ENCODE measurements at regions not wholly inside any gene's neighbourhood (a gene's known extent, or its start where the extent isn't known, plus 50 kb on each side); places are given as distances from the start of the nearest gene placed in this dataset.
A peak's percentile ranks its signal among the peaks of the same experiment; 100 is the strongest.

- Histone ChIP-seq H3K27ac (replicated peaks) (no peak overlapping the region), H3K4me3 (replicated peaks; ENCODE audit: insufficient read depth, low read length) (no peak overlapping the region), H3K27me3 (ENCODE audit: insufficient read depth, poor library complexity, severe bottlenecking) (peaks cover 4% of the 10 kb centered on the region)
- peak; percentile 19 for TF ChIP-seq CTCF (IDR thresholded peaks at IDR 0.05; ENCODE audit: insufficient read depth, low read length)
- no peak for TF ChIP-seq GABPA (IDR thresholded peaks at IDR 0.05; ENCODE audit: low read depth)
- no peak for DNase-seq (ENCODE audit: low read depth in 1 of 2, low spot score in 1 of 2)
These were observed 193.6 kb downstream of the MTCL1 start for GRCh38 chr18:8899000-8899399.

GRCh38 chr18:8900552-8900951 is 195.2 kb downstream of the MTCL1 start:
- H3K27ac ChIP-seq (replicated peaks): no peak overlapping the region
- peaks cover 2% of the 10 kb centered on the region for H3K27me3 ChIP-seq (ENCODE audit: insufficient read depth, poor library complexity, severe bottlenecking)
- TF ChIP-seq SPI1 (IDR thresholded peaks at IDR 0.05; ENCODE audit: borderline replicate concordance, low read depth): no peak
- no peak for TF ChIP-seq GABPA (IDR thresholded peaks at IDR 0.05; ENCODE audit: low read depth)
- TF ChIP-seq POLR2AphosphoS5 (IDR thresholded peaks at IDR 0.05; ENCODE audit: low read depth): no peak
- TF ChIP-seq CTCF (IDR thresholded peaks at IDR 0.05; ENCODE audit: insufficient read depth, low read length): no peak
- no peak for DNase-seq (ENCODE audit: low read depth in 1 of 2, low spot score in 1 of 2)
- no peak overlapping the region for H3K4me3 ChIP-seq (replicated peaks; ENCODE audit: insufficient read depth, low read length)

GRCh38 chr18:8901019-8901418 is 195.7 kb downstream of the MTCL1 start:
- no peak for DNase-seq (ENCODE audit: low read depth in 1 of 2, low spot score in 1 of 2)
- H3K27me3 ChIP-seq (ENCODE audit: insufficient read depth, poor library complexity, severe bottlenecking): peaks cover 2% of the 10 kb centered on the region
- H3K4me3 ChIP-seq (replicated peaks; ENCODE audit: insufficient read depth, low read length): no peak overlapping the region
- no peak overlapping the region for H3K27ac ChIP-seq (replicated peaks)
- TF ChIP-seq POLR2AphosphoS5 (IDR thresholded peaks at IDR 0.05; ENCODE audit: low read depth) (no peak), GABPA (IDR thresholded peaks at IDR 0.05; ENCODE audit: low read depth) (no peak), SPI1 (IDR thresholded peaks at IDR 0.05; ENCODE audit: borderline replicate concordance, low read depth) (no peak), CTCF (IDR thresholded peaks at IDR 0.05; ENCODE audit: insufficient read depth, low read length) (no peak), REST (IDR thresholded peaks at IDR 0.05; ENCODE audit: insufficient replicate concordance, low read depth) (no peak)

GRCh38 chr18:8904316-8904715 is 198.2 kb upstream of the NDUFV2 start:
- H3K4me3 ChIP-seq (replicated peaks; ENCODE audit: insufficient read depth, low read length): no peak overlapping the region
- no peak overlapping the region for H3K27ac ChIP-seq (replicated peaks)
- DNase-seq (ENCODE audit: low read depth in 1 of 2, low spot score in 1 of 2): no peak
- peaks cover 2% of the 10 kb centered on the region for H3K27me3 ChIP-seq (ENCODE audit: insufficient read depth, poor library complexity, severe bottlenecking)
- TF ChIP-seq GABPA (IDR thresholded peaks at IDR 0.05; ENCODE audit: low read depth) (no peak), SPI1 (IDR thresholded peaks at IDR 0.05; ENCODE audit: borderline replicate concordance, low read depth) (no peak), POLR2AphosphoS5 (IDR thresholded peaks at IDR 0.05; ENCODE audit: low read depth) (no peak), CTCF (IDR thresholded peaks at IDR 0.05; ENCODE audit: insufficient read depth, low read length) (no peak), REST (IDR thresholded peaks at IDR 0.05; ENCODE audit: insufficient replicate concordance, low read depth) (no peak)

All from HL-60 (cell line).